ENCODE measurements at regions not wholly inside any gene's neighbourhood (a gene's known extent, or its start where the extent isn't known, plus 50 kb on each side); places are given as distances from the start of the nearest gene placed in this dataset.

DNA sequence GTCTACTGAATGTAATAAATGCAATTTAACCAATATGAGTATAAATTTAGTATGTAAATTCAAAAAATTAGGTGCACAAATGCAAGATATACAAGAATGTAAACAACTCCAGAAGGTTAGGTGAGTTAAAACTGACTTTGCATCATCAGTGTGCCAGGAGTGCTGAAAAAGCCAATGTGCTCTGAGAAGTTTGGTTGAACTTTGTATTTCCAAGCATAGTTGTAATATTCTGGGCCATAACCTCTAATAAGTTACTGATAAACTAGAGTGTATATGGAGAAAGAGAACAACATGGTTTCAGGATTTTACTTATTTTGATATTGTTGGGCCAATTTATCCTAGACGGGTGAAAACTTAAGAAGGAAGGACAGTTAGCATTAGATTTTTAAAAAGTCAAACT, 876.9 kb upstream of the GHITM start:
- Histone ChIP-seq H3K27ac (no peak overlapping the region), H3K27me3 (replicated peaks; ENCODE audit: insufficient read depth) (no peaks in the 10 kb centered on the region), H3K4me1 (replicated peaks) (no peaks in the 10 kb centered on the region), H3K9me3 (no peaks in the 10 kb centered on the region), H3K4me3 (no peak overlapping the region), H3K36me3 (no peaks in the 10 kb centered on the region)
- intact Hi-C loops (cut with DNase I), result no loop called here
- TF ChIP-seq, protein P1, sequence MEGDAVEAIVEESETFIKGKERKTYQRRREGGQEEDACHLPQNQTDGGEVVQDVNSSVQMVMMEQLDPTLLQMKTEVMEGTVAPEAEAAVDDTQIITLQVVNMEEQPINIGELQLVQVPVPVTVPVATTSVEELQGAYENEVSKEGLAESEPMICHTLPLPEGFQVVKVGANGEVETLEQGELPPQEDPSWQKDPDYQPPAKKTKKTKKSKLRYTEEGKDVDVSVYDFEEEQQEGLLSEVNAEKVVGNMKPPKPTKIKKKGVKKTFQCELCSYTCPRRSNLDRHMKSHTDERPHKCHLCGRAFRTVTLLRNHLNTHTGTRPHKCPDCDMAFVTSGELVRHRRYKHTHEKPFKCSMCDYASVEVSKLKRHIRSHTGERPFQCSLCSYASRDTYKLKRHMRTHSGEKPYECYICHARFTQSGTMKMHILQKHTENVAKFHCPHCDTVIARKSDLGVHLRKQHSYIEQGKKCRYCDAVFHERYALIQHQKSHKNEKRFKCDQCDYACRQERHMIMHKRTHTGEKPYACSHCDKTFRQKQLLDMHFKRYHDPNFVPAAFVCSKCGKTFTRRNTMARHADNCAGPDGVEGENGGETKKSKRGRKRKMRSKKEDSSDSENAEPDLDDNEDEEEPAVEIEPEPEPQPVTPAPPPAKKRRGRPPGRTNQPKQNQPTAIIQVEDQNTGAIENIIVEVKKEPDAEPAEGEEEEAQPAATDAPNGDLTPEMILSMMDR (IDR thresholded peaks at IDR 0.05), result no peak
- no peak for TF ChIP-seq POLR2A (IDR thresholded peaks at IDR 0.05)
- no peak for TF ChIP-seq POLR2AphosphoS5 (IDR thresholded peaks at IDR 0.05)
- 92% methylated on average over 1 of the region's 1 CpG for WGBS
- no peak for DNase-seq (ENCODE audit: low spot score)

- Histone ChIP-seq H3K27ac (no peak overlapping the region), H3K4me1 (replicated peaks) (no peaks in the 10 kb centered on the region), H3K9me3 (no peaks in the 10 kb centered on the region), H3K27me3 (replicated peaks; ENCODE audit: insufficient read depth) (no peaks in the 10 kb centered on the region), H3K4me3 (no peak overlapping the region), H3K36me3 (no peaks in the 10 kb centered on the region)
- TF ChIP-seq, protein P1 (IDR thresholded peaks at IDR 0.05), result no peak
- no peak for TF ChIP-seq POLR2AphosphoS5 (IDR thresholded peaks at IDR 0.05)
- no peak for TF ChIP-seq POLR2A (IDR thresholded peaks at IDR 0.05)
- intact Hi-C loops (cut with DNase I), result no loop called here
- WGBS, result 79% methylated on average over 3 of the region's 3 CpGs
- no peak for DNase-seq (ENCODE audit: low spot score)
Observed at GRCh38 chr10:83272666-83273434, 866.5 kb upstream of the GHITM start.

DNA sequence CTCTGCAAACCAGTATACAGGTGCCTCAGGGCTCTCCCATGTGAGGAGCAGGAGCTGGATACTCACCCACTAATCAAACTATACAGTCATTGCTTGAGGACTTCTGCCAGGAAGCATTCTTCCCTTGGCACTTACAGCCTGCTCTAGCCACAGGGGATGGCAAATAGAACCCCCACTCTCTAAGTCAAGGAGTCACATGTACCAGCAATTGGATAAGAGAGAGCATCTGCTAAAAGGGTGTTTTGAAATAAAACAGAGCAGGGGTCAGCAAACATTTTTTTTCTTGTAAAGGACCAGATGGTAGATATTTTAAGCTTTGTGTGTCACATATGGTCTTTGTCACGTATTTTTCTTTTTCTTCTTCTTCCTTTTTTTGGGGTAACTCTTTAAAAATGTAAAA, 865.2 kb upstream of the GHITM start:
- Histone ChIP-seq H3K27me3 (replicated peaks; ENCODE audit: insufficient read depth) (no peaks in the 10 kb centered on the region), H3K4me1 (replicated peaks) (no peaks in the 10 kb centered on the region), H3K27ac (no peak overlapping the region), H3K36me3 (no peaks in the 10 kb centered on the region), H3K9me3 (no peaks in the 10 kb centered on the region), H3K4me3 (no peak overlapping the region)
- DNase-seq (ENCODE audit: low spot score), result no peak
- TF ChIP-seq, protein P1 (IDR thresholded peaks at IDR 0.05), result no peak
- TF ChIP-seq POLR2AphosphoS5 (IDR thresholded peaks at IDR 0.05) (no peak), POLR2A (IDR thresholded peaks at IDR 0.05) (no peak)
- intact Hi-C loops (cut with DNase I), result no loop called here
- WGBS, result 67% methylated on average over 1 of the region's 1 CpG

GRCh38 chr10:83276971-83277370, 862.3 kb upstream of the GHITM start:
- intact Hi-C loops (cut with DNase I), result no loop called here

More at GRCh38 chr10:83276971-83277370, 862.3 kb upstream of the GHITM start:
- WGBS, result 48% methylated on average over 2 of the region's 2 CpGs
- no peaks in the 10 kb centered on the region for H3K4me1 ChIP-seq (replicated peaks)
- H3K4me3 ChIP-seq, result no peak overlapping the region
- H3K27ac ChIP-seq, result no peak overlapping the region
- H3K9me3 ChIP-seq, result no peaks in the 10 kb centered on the region
- no peak for TF ChIP-seq POLR2AphosphoS5 (IDR thresholded peaks at IDR 0.05)
- no peak for TF ChIP-seq POLR2A (IDR thresholded peaks at IDR 0.05)
- TF ChIP-seq, protein P1 (IDR thresholded peaks at IDR 0.05), result no peak
- no peaks in the 10 kb centered on the region for H3K27me3 ChIP-seq (replicated peaks; ENCODE audit: insufficient read depth)
- DNase-seq (ENCODE audit: low spot score), result no peak
- H3K36me3 ChIP-seq, result no peaks in the 10 kb centered on the region

Data from prostate gland (tissue), 2 donors.